GM23248 (cell line): ENCODE measurements at regions not wholly inside any gene's neighbourhood (a gene's known extent, or its start where the extent isn't known, plus 50 kb on each side); places are given as distances from the start of the nearest gene placed in this dataset.

Experiments used
- DNase-seq: peaks from one replicate; pipeline ENCODE4 v3.0.0-alpha.2; 2015
- H2AFZ ChIP-seq: fragments of 200-600 bp; sonication (generic); 2 replicates; pipeline ENCODE4 v1.6.1; 2016; ENCODE audit warnings: antibody characterized with exemption
- H3F3A ChIP-seq: fragments of 200-600 bp; sonication (generic); 2 replicates; pipeline ENCODE4 v1.6.1; 2016; ENCODE audit warnings: mild to moderate bottlenecking, antibody characterized with exemption, mixed run types; ENCODE audit not compliant: insufficient read depth
- H3K27ac ChIP-seq: fragments of 200-600 bp; sonication (generic); 2 replicates; pipeline ENCODE4 v1.5.1; 2016; ENCODE audit warnings: mild to moderate bottlenecking
- H3K27me3 ChIP-seq: fragments of 200-600 bp; sonication (generic); replicated peaks from 2 replicates; pipeline ENCODE4 v1.6.1; 2016; ENCODE audit warnings: mild to moderate bottlenecking; ENCODE audit not compliant: insufficient read depth
- H3K36me3 ChIP-seq: fragments of 200-600 bp; sonication (generic); 2 replicates; pipeline ENCODE4 v1.6.1; 2016; ENCODE audit warnings: low read depth, mild to moderate bottlenecking
- H3K4me1 ChIP-seq: fragments of 200-600 bp; sonication (generic); 2 replicates; pipeline ENCODE4 v1.6.1; 2016; ENCODE audit warnings: mild to moderate bottlenecking; ENCODE audit not compliant: insufficient read depth
- H3K4me2 ChIP-seq: fragments of 200-600 bp; sonication (generic); one replicate; pipeline ENCODE4 v1.6.1; 2016; ENCODE audit warnings: mild to moderate bottlenecking; ENCODE audit not compliant: unreplicated experiment
- H3K4me3 ChIP-seq: fragments of 200-600 bp; sonication (generic); 2 replicates; pipeline ENCODE4 v1.5.1; 2016; ENCODE audit warnings: mild to moderate bottlenecking
- H3K79me2 ChIP-seq: fragments of 200-600 bp; sonication (generic); 2 replicates; pipeline ENCODE4 v1.6.1; 2016; ENCODE audit warnings: mild to moderate bottlenecking; ENCODE audit not compliant: insufficient read depth
- H3K9ac ChIP-seq: fragments of 200-600 bp; sonication (generic); 2 replicates; pipeline ENCODE4 v1.6.1; 2016; ENCODE audit warnings: mild to moderate bottlenecking
- H3K9me2 ChIP-seq: fragments of 200-600 bp; sonication (generic); 2 replicates; pipeline ENCODE4 v1.6.1; 2016; ENCODE audit warnings: mixed run types, mild to moderate bottlenecking, moderate library complexity; ENCODE audit not compliant: insufficient read depth
- H3K9me3 ChIP-seq: fragments of 200-600 bp; sonication (generic); one replicate; pipeline ENCODE4 v1.6.1; 2017; ENCODE audit warnings: low read depth
- H4K20me1 ChIP-seq: fragments of 200-600 bp; sonication (generic); 2 replicates; pipeline ENCODE4 v1.6.0; 2016; ENCODE audit not compliant: insufficient read depth
- EZH2 ChIP-seq: fragments of 200-600 bp; sonication (generic); IDR thresholded peaks from 2 replicates; pipeline ENCODE4 v1.6.1; 2018; ENCODE audit warnings: antibody characterized with exemption, mild to moderate bottlenecking; ENCODE audit not compliant: insufficient read depth, poor library complexity, severe bottlenecking
- EZH2phosphoT487 ChIP-seq: fragments of 200-600 bp; sonication (generic); IDR thresholded peaks from 2 replicates; pipeline ENCODE4 v1.6.1; 2018; ENCODE audit warnings: antibody characterized with exemption, moderate library complexity, mild to moderate bottlenecking, low read depth; ENCODE audit not compliant: insufficient read depth
- WGBS, 2 experiments: methylation state at CpG; one replicate each; pipeline ENCODE4 v1.1.6; 2015 to 2017; ENCODE audit warnings: low lambda C conversion rate in 2 of 2, low coverage in 1 of 2; ENCODE audit errors: missing lambda C conversion rate in 2 of 2; 5-methylcytosine and 5-hydroxymethylcytosine counted together
- in situ Hi-C: fragments of 300-500 bp; cut with MboI; formaldehyde crosslinking; loops from 2 replicates; pipeline ENCODE4 v1.15.0; 2020

DNA sequence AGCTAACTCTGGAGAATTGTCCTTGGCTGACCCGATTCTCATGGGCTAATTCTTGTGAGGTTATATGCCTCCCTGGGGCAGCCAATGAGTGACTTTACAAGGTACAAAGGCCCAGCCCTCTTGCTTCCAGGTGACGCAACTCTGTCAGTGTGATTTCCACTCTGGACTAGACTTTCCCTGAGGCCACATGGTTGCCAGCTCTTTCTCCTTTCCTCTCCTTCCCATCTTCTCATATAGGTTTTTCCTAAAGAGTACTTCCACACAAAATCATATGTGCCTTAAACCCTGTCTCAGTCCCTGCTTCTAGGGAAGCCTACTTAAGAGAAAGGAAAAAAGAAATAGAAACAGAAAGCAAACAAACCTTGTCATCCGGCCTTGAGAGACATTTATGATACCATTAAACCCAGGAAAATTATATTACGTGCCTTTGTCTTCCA, 226.2 kb upstream of the ZSWIM2 start:
- Histone ChIP-seq H3K27me3 (no peaks in the 10 kb centered on the region), H3K27ac (no peak overlapping the region), H3K4me1 (peaks cover 3% of the 10 kb centered on the region; the same call in 1 of the 2 replicates), H4K20me1 (no peaks in the 10 kb centered on the region), H3K4me2 (no peak overlapping the region), H3K36me3 (no peaks in the 10 kb centered on the region), H3K9ac (no peak overlapping the region), H2AFZ (no peak overlapping the region), H3K9me3 (no peaks in the 10 kb centered on the region), H3K9me2 (no peaks in the 10 kb centered on the region), H3K79me2 (no peaks in the 10 kb centered on the region), H3K4me3 (no peak overlapping the region), H3F3A (no peaks in the 10 kb centered on the region)
- WGBS, 2 experiments, result 79 to 80% methylated on average over 4 of the region's 4 CpGs
- no peak for DNase-seq
- in situ Hi-C loops, result no loop called here
- no peak for TF ChIP-seq EZH2
- TF ChIP-seq EZH2phosphoT487, result no peak

DNA sequence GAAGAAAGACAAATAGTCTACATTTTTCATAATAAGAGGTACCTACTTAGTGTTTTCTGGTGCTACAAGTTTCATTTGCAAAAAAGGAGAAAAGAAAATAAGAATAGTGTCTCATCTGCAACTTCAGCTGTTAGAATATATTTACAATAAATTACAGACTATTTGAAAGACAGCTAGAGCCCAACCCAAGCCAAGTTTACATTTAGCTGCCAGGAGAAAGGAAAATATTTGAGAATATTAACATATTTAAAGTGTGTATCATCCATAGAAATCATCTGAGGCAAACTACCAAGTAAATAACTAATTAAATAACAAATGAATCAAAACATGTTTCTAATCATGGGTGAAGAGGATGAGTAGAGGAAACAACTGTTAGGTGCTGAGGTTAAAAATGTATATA, 209.2 kb upstream of the ZSWIM2 start:
- no peak overlapping the region for H3K9ac ChIP-seq
- H3K9me2 ChIP-seq, result no peaks in the 10 kb centered on the region
- H3K27me3 ChIP-seq, result no peaks in the 10 kb centered on the region
- in situ Hi-C loops, result no loop called here
- H3K27ac ChIP-seq, result no peak overlapping the region
- H3K36me3 ChIP-seq, result no peaks in the 10 kb centered on the region
- H3K79me2 ChIP-seq, result no peaks in the 10 kb centered on the region
- no peaks in the 10 kb centered on the region for H3K9me3 ChIP-seq
- H3K4me1 ChIP-seq, result no peaks in the 10 kb centered on the region
- H3K4me3 ChIP-seq, result no peak overlapping the region
- no peak overlapping the region for H3K4me2 ChIP-seq
- TF ChIP-seq EZH2phosphoT487, result no peak
- TF ChIP-seq EZH2, result no peak
- H3F3A ChIP-seq, result no peaks in the 10 kb centered on the region
- no peak overlapping the region for H2AFZ ChIP-seq
- DNase-seq, result no peak
- H4K20me1 ChIP-seq, result no peaks in the 10 kb centered on the region

DNA sequence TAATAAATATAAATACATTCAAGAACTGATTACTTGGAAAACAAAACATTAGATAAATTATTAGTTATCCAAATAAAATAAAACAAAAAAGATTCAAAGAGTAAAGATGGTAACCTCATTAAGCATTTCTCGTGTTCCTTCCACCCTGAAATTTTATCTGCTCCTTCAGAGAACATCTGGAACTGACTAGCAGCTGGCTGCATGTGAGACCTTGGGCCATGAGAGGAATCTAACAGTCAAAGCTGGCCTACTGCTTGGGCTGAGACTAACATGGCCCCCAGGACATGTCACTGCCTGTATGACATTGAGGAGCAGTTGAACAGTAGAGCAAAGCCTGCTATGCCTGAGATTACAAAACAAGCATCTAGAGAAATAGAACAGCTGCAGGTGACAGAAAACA, 208.5 kb upstream of the ZSWIM2 start:
- DNase-seq, result no peak
- Histone ChIP-seq H3K4me1 (no peaks in the 10 kb centered on the region), H3K4me3 (no peak overlapping the region), H3K79me2 (no peaks in the 10 kb centered on the region), H3K9ac (no peak overlapping the region), H3K9me3 (no peaks in the 10 kb centered on the region), H2AFZ (no peak overlapping the region), H3K27ac (no peak overlapping the region), H3F3A (no peaks in the 10 kb centered on the region), H3K36me3 (no peaks in the 10 kb centered on the region), H3K27me3 (no peaks in the 10 kb centered on the region), H3K4me2 (no peak overlapping the region), H4K20me1 (no peaks in the 10 kb centered on the region), H3K9me2 (no peaks in the 10 kb centered on the region)
- WGBS, 2 experiments, result 14 to 28% methylated on average over 1 of the region's 1 CpG
- no peak for TF ChIP-seq EZH2phosphoT487
- TF ChIP-seq EZH2, result no peak
- in situ Hi-C loops, result no loop called here

DNA sequence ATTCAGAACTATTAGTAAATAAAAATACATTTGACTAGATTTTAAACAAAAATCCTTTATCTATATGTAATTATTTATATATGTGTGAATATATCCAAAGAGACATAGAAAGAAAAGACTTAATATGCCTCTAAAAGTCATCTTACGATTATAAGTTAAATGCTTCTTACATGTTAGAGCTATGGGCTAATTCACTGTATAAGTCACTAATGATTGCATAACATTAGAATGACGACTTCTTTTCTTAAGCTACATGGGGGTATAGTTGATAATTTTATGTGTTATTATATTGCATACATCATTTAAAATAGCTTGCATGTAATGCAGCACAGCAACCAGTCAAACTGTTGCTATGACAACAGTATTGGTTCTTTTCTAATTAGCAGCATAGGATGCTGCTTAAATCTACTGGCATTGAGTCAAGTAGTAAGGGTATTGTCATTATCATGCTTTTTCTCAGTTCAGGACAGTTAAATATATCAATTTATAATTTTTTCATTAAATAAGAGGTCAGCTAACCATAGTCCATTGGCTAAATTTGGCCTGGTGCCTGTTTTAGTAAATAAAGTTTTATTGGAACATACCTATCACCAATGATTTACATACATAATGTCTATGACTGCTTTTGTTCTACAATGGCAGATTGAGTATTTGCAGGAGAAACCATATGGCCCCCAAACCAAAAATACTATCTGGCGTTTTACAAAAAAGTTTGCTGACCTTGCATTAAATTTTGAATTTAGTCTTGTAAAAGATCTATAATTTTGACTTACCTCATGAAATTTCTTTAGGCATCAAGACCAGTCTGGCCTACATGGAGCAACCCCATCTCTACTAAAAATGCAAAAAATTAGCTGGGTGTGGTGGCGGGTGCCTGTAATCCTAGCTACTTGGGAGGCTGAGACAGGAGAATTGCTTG, 207.7 kb upstream of the ZSWIM2 start:
- no peak overlapping the region for H2AFZ ChIP-seq
- no peaks in the 10 kb centered on the region for H3K4me1 ChIP-seq
- TF ChIP-seq EZH2 (no peak), EZH2phosphoT487 (no peak)
- 70 to 74% methylated on average over 4 of the region's 4 CpGs for WGBS, 2 experiments
- no peak overlapping the region for H3K9ac ChIP-seq
- DNase-seq, result peak; percentile 4
- H3K27ac ChIP-seq, result no peak overlapping the region
- no peak overlapping the region for H3K4me3 ChIP-seq
- H3K36me3 ChIP-seq, result no peaks in the 10 kb centered on the region
- no peaks in the 10 kb centered on the region for H3K79me2 ChIP-seq
- no peak overlapping the region for H3K4me2 ChIP-seq
- no peaks in the 10 kb centered on the region for H3K27me3 ChIP-seq
- H4K20me1 ChIP-seq, result no peaks in the 10 kb centered on the region
- H3K9me2 ChIP-seq, result no peaks in the 10 kb centered on the region
- H3F3A ChIP-seq, result no peaks in the 10 kb centered on the region
- H3K9me3 ChIP-seq, result no peaks in the 10 kb centered on the region
- in situ Hi-C loops, result no loop called here
